Activated CD8-positive, alpha-beta memory T cell treated with anti-CD3 and anti-CD28 coated beads, Interleukin-2, amount 50 U/mL, for 1 hour (primary cell): ENCODE measurements at regions not wholly inside any gene's neighbourhood (a gene's known extent, or its start where the extent isn't known, plus 50 kb on each side); places are given as distances from the start of the nearest gene placed in this dataset.

Source experiments
- DNase-seq: peaks from one replicate; pipeline ENCODE4 v3.0.0-alpha.2; 2020; ENCODE audit errors: extremely low read depth

GRCh38 chr20:51218603-51219002, 195.7 kb upstream of the KCNG1 start:
- DNase-seq, result no peak

GRCh38 chr20:51217347-51218045, 194.6 kb upstream of the KCNG1 start:
- no peak for DNase-seq

GRCh38 chr20:51216850-51217249, 193.9 kb upstream of the KCNG1 start:
- no peak for DNase-seq

GRCh38 chr20:51212816-51213215, 189.9 kb upstream of the KCNG1 start:
- no peak for DNase-seq

- DNase-seq, result no peak
Measured at GRCh38 chr20:51211191-51211590, 188.3 kb upstream of the KCNG1 start.

GRCh38 chr20:51210084-51210483, 187.2 kb upstream of the KCNG1 start:
- DNase-seq, result no peak

- DNase-seq, result no peak
Measured at GRCh38 chr20:51208162-51208561, 185.3 kb upstream of the KCNG1 start.

GRCh38 chr20:51206032-51206662, 183.2 kb upstream of the KCNG1 start:
- no peak for DNase-seq

- DNase-seq, result no peak
Measured at GRCh38 chr20:51204794-51205193, 181.9 kb upstream of the KCNG1 start.

- no peak for DNase-seq
Measured at GRCh38 chr20:51204051-51204715, 181.3 kb upstream of the KCNG1 start.

GRCh38 chr20:51202304-51202703, 179.4 kb upstream of the KCNG1 start:
- no peak for DNase-seq

- DNase-seq, result no peak
Measured at GRCh38 chr20:51199920-51200319, 177.0 kb upstream of the KCNG1 start.

GRCh38 chr20:51198876-51199523, 176.1 kb upstream of the KCNG1 start:
- DNase-seq, result no peak

GRCh38 chr20:51198238-51198637, 175.3 kb upstream of the KCNG1 start:
- no peak for DNase-seq

GRCh38 chr20:51196991-51197651, 174.2 kb upstream of the KCNG1 start:
- no peak for DNase-seq

- DNase-seq, result no peak
Measured at GRCh38 chr20:51195990-51196389, 173.1 kb upstream of the KCNG1 start.

- DNase-seq, result no peak
Measured at GRCh38 chr20:51195419-51195901, 172.6 kb upstream of the KCNG1 start.

- no peak for DNase-seq
Measured at GRCh38 chr20:51193066-51193772, 170.3 kb upstream of the KCNG1 start.

- DNase-seq, result no peak
Measured at GRCh38 chr20:51190783-51191180, 167.9 kb upstream of the KCNG1 start.

- DNase-seq, result no peak
Measured at GRCh38 chr20:51189814-51190782, 167.2 kb upstream of the KCNG1 start.
